ENCODE measurements at regions not wholly inside any gene's neighbourhood (a gene's known extent, or its start where the extent isn't known, plus 50 kb on each side); places are given as distances from the start of the nearest gene placed in this dataset.
"Not testable (repeated sequence)": the region's sequence is repeated elsewhere in the genome, so short reads cannot be mapped to it uniquely, and the experiment has no call there.

DNA sequence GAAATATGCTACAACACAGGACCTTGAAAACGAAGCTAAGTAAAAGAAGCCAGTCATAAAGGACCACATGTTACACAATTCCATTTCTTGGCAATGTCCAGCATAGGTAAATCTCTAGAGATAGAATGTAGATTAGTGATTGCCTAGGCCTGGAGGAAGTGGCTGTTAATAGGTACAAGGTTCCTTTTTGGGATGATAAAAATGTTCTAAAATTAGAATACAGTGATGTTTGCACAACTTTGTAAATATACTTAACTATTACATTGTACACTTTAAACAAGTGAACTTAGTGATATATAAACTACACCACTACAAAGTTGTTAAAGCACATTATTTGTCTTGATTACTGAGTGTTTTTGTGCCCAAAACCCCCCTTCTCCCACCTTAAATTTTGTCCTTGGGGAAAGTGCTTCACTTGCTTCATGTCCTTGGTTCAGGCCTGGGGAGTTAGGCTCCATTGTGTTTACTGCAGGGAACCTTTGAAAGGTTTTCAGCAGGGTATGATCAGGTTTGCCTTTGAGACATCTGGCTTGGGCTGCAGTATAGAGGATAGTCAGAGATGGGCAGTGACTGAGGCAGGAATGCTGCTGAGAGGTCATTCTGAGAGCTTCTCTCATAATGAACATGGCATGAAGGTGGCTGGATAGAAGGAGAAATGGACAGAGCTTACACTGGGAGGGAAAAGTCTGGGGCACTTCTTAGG lies 1052.6 kb downstream of the REEP3 start:
- FAIRE-seq (no peak), DNase-seq (ENCODE audit: extremely low spot score, insufficient read length, low read depth) (no peak)

DNA sequence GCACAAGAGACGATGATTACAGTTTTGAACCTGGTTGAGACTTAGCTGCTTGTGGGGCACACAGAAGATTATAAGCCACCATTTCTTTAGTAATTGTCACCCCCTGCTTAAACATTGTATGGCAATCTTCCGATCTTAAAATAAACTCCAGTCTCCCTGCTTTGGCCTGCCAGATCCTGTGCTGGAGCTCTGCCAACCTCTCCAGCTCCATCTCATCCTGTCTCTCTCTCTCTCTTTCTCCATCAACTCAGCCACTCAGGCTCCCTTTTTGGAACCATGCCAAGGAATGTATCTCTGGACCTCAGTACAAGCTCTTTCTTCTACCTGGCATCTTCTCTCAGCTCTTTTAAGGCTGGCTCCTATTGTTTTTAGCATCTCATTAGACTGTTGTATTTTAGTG lies 1053.2 kb downstream of the REEP3 start:
- no peak for FAIRE-seq
- no peak for DNase-seq (ENCODE audit: extremely low spot score, insufficient read length, low read depth)

DNA sequence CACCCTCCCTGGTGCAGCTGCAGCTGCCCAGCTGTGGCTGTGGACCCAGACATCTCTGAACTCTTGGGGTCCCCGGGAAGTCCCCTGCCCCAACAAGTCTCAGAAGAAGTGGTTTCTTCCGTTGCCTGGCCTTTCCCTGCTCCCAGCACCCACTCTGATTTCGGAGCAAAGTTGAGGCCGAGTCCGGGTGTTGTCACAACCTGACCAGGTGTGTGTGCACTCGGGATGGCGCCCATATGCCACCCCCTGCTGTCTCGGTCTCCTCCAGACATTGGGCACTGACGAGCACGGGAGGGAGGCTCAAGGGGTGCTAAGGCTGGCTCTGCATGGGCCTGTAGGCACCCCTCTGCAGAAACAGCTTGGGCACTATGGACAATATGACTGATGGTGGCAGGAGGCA lies 1055.3 kb downstream of the REEP3 start:
- no peak for FAIRE-seq
- DNase-seq (ENCODE audit: extremely low spot score, insufficient read length, low read depth): no peak

DNA sequence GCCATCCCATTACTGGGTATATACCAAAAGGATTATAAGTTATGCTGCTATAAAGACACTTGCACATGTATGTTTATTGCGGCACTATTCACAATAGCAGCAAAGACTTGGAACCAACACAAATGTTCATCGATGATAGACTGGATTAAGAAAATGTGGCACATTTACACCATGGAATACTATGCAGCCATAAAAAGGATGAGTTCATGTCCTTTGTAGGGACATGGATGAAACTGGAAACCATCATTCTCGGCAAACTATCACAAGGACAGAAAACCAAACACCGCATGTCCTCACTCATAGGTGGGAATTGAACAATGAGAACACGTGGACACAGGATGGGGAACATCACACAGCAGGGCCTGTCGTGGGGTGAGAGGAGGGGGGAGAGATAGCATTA lies 1057.6 kb downstream of the REEP3 start:
- not testable (repeated sequence) for DNase-seq (ENCODE audit: extremely low spot score, insufficient read length, low read depth); FAIRE-seq

DNA sequence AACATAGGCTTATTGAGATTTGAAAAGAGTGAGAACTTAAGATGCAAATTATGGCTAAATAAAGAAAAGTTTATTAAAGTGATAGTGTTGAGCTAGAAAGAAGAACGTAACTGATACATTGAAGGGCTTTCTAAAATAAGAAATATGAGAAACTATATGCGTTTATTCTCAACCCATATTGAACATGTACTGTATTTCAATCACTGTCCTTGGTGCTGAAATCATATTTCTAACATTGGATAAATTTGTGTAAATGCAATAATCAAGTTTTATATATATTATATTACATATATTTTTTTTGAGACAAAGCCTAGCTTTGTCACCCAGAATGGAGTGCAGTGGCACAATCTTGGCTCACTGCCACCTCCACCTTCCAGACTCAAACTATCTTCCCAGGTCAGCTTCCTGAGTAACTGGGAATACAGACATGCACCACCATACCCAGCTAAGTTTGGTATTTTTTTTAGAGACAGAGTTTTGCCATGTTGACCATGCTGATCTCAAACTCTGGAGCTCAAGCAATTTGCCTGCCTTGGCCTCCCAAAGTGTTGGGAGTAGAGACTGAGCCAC lies 1065.8 kb downstream of the REEP3 start:
- DNase-seq (ENCODE audit: extremely low spot score, insufficient read length, low read depth): no peak
- FAIRE-seq: no peak

DNA sequence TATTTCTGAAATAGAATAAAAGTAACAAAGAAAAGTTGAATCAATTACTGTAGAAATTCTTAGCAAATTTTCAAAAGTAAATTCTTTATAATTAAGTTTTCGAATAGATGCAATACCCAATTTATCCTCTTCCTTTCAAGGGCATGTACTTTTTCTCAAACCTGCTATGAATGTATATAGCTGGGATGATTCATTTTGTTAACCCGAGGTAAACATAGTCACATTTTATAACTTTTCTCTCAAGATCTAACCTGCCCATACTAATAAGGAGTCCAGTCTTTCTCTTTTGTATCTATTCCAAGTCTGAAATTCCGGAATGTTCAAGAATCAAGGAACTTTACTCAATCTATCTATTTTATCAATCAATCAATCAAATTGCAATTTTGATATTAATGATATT lies 1072.9 kb downstream of the REEP3 start:
- FAIRE-seq (no peak), DNase-seq (ENCODE audit: extremely low spot score, insufficient read length, low read depth) (no peak)

DNA sequence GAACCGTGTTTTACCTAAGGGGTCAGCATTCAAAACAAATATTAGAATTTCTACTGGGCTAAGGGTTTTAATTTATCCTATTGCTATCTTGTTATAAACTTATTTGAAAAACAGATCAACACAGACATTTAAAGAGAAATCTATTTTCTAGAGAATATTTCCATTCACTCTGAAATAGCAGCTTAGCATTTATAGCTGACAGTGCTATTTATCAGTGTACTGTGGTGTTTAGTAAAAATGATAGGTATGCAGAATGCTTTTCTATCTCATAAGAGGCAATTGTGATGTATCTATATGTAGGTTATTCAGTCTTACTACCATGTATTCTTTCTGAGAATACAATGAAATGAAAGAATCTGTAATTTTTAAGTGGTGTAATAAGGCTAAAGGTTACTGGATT lies 1077.4 kb downstream of the REEP3 start:
- FAIRE-seq: no peak
- no peak for DNase-seq (ENCODE audit: extremely low spot score, insufficient read length, low read depth)

DNA sequence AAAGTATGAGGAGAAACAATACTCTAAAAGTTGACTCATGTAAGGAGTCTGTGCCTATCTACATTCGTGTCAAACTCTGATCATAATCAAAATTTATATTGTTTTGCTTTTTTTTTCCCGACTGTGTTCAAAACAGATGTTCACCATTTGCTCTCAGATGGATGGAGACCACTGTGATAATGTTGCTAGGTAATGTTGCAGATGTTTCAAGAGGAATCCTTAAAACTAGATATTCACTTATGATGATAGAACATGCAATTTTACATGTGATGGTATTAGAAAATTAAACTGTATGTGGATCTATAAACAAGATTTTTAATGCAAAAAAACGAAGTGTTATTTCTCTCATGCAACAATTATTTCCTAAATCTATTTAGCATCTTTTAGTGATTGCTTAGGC lies 1080.1 kb downstream of the REEP3 start:
- FAIRE-seq (no peak), DNase-seq (ENCODE audit: extremely low spot score, insufficient read length, low read depth) (no peak)

DNA sequence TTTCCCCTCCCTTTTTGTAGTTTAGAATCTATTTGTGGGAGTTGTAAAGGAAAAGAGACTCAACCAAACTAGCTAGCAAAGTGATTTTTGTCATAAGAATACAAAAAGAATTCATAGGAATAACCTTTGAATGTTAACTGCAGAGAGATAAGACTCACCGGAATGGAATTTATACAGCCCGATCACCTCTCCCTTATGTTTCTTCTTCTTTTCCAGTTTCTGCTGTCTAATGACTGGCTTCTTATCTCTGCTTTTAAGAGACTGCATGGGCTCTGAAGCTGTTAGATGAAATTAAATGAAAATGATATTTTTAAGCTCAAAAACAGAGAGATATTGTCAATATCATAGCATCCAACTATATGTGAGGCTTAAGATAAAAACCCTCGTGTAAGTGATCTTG lies 1095.9 kb downstream of the REEP3 start:
- DNase-seq (ENCODE audit: extremely low spot score, insufficient read length, low read depth) (no peak), FAIRE-seq (no peak)

DNA sequence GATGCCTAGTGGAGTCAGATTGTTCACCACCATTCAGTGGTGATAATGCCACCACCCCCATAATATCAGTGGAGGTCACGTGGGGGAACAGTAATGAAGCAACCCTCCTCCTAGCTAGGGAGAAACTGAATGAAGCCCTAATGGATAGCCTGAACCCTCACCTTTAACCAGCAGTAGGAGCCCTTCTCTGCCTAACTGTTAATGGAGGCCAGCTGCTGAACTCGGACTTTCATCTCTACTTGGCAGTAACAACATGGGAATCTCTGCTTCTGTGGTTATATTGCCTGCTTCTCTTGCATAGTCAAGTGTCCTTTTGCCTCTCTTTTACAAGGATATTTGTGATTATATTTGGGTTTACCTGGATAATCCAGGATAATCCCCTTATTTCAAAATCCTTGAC lies 1097.9 kb downstream of the REEP3 start:
- FAIRE-seq: no peak
- DNase-seq (ENCODE audit: extremely low spot score, insufficient read length, low read depth): no peak

DNA sequence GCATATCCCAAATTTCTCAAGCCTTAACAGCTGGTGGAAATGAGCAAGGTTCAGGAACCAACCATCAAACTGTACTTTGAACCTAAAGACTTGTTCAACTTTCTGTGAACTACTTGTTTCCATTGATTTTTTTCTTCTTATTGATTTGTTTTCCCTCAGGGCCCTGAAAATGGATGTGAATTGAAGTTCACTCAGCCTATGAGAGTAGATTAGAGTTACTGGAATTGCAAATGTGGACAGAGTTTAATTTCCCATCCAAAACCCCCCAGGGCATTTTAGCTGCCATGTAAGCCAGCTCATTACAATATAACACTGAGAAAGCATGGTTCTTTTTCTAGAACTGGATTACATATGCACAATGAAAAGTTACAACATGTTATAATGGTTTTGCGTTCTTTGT lies 1105.7 kb downstream of the REEP3 start:
- FAIRE-seq (no peak), DNase-seq (ENCODE audit: extremely low spot score, insufficient read length, low read depth) (no peak)

DNA sequence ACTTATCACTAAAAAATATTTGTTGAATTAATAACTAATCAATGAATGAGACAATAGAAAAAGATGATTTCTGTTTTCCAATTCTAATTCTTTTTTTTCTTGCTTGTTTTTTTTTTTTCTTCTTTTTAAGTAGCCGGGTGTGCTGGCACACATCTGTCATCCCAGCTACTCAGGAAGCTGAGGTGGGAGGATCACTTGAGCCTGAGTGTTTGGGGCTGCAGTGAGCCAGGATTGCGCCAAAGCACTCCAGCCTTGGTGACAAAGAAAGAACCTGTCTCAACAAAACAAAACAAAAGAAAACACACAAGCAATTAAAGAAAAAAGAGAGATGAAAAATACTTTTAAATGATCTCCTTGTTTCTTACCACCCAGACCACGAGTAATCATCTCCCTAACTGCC lies 1109.3 kb downstream of the REEP3 start:
- DNase-seq (ENCODE audit: extremely low spot score, insufficient read length, low read depth): no peak
- FAIRE-seq: no peak

DNA sequence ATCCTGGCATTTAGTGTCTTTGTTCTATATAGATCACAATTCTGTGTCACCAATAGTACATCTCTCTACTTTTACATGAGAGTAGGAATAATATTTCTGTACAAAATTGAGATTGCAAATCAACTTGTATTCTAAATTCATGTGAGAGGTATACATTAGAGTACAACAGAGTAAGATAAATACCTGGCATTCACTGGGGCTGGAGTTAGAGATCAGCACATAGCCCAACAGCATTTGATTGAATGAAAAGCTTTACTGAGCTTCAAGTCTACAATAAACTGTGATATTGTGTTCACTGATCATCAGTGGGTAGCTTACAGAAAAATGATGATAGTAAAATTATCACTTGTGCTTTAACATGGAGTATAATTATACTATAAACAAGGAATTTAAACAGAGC lies 1114.7 kb downstream of the REEP3 start:
- DNase-seq (ENCODE audit: extremely low spot score, insufficient read length, low read depth) (no peak), FAIRE-seq (no peak)

DNA sequence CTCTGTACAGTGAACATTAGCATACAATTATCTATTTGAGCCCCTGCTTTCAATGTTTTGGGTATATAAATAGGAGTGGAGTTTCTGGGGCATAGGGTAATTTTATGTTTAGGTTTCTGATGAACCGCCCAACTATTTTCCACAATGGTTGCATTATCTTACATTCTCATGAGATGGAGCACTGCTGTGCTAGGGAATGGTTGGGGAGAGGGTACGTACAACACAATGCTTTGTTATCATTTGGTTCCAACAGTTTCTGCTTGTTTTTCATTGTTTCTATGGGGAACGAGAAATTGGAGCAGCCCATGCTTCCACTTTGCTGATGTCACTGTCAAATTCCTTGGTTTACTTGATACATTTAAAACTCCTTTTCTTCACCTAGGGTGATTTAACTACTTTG lies 1115.3 kb downstream of the REEP3 start:
- DNase-seq (ENCODE audit: extremely low spot score, insufficient read length, low read depth): no peak
- FAIRE-seq: no peak

DNA sequence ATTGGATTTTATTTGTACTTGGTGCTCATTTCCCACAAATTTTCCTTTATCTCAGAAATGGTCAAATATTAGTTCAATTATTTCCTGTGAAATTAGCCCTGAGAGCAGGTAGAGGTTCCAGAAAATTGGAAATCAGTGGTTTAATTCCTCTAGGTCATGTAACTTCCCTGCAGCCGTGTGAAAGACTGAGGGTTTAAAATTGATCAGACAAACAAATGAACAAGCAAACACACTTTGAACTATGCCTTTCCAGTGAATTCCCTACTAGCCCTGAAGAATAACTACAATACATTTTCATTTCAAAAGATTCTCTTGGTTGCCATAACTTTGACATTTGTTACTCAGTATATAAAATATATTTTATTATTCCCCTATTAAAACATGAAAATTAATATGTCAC lies 1116.7 kb downstream of the REEP3 start:
- FAIRE-seq (no peak), DNase-seq (ENCODE audit: extremely low spot score, insufficient read length, low read depth) (no peak)

DNA sequence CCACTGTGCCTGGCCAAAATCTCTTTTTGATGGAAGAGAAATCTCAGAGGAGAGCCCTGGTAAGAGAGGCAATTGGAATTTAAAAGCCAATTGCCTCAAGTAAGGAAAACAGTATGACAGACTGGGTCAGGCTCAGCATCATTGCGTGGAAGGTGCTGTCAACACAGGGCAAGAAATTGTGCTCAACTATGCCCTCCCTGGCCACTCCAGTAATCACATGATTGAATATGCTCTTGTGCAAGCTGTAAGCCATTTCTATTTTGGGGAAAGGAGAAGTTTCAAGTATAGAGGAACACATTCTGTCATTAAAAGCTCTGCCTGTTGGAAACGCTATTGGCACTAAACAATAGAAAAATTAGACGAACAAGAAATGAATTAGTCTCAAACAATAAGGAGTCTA lies 1127.7 kb downstream of the REEP3 start:
- FAIRE-seq: no peak
- DNase-seq (ENCODE audit: extremely low spot score, insufficient read length, low read depth): no peak

DNA sequence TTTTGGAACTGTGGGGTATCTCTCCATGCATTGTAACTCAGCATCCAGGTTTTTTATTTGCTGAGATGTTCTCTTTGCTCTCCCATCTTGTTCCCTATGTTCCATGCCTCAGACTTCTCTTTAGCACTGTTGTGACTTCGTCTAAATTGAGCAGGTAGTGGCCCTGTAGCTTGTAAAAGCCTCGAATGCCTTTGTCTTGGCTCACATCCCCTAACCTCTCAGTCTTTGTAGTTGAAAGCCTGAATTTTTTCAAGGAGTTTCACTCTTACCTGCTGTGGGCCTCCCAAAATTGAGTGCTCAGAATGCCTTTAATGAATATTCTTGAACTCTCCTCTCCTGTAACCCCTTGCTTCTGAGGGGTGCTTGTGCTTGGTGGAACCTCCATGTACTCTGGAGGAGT lies 1137.3 kb downstream of the REEP3 start:
- FAIRE-seq: no peak

DNA sequence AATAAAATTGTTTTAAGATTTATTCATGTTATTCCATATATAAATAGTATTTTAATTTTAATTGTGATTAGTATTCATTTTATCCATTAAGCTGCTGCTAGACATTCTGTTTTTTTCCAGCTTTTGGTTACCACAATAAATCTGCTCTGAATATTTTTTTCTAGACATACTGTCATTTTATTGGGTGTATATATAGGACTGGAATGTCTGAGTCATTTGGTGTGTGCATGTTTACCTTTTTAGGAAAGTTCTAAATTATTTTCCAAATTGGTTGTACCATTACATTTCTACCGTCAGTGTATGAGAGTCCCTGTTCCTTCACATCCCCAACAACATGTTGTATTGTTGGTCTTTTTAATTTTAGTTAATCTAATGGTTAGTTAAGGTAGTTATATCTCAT lies 1138.1 kb downstream of the REEP3 start:
- no peak for FAIRE-seq
- DNase-seq (ENCODE audit: extremely low spot score, insufficient read length, low read depth): no peak

More for the DNA sequence above, 1137.3 kb downstream of the REEP3 start:
- DNase-seq (ENCODE audit: extremely low spot score, insufficient read length, low read depth): no peak

DNA sequence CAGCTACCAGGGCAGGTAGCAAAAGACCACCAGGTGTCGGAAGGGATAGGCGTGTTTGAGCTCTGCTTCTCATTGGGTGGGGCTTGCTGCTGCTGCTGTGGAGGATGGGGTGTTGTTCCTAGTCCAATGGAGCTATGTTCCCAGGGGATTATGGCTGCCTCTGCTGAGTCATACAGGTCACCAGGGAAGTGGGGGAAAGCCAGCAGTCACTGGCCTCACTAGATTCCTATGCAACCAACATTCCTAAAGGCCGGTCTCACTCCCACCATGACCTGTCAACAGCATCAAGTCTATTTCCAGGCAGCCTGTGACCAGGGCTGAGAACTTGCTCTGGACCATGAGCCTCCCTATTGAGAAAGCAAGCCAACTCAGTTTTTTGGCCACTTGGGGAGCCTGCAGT lies 1160.8 kb downstream of the REEP3 start:
- FAIRE-seq (no peak), DNase-seq (ENCODE audit: extremely low spot score, insufficient read length, low read depth) (no peak)

DNA sequence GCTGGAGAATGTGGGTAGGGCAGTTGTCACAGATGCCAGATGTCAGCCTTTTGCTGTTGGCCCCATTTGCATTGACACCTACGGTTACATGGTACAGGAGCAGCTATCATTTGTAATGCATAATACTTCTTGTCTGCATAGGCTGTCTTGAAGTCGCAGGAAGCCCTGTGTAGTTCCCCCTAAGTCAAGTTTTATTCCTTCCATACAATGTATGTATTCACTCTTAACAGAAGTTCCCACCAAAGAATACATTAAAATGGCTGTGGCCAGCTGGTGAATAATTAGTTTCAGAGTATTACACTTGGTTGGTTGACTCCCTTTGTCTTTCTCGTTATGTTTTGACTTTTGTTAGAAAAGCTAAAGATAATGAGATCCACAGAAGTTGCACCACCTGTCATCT lies 1169.0 kb downstream of the REEP3 start:
- DNase-seq (ENCODE audit: extremely low spot score, insufficient read length, low read depth) (no peak), FAIRE-seq (no peak)

DNA sequence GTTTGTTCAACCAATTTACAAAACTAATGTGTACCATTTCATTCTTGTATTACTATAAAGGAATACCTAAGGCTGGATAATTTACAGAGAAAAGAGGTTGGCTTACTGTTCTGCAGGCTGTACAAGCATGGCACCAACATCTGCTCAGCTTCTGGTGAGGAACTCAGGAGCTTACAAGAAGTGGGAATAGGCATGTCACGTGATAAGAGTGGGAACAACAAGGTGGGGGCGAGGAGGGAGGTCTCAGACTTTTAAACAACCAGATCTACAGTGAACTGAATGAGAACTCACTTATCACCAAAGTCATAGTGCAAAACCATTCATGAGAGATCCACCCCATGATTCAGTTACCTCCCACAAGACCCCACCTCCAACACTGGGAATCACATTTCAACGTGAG lies 1178.0 kb downstream of the REEP3 start:
- FAIRE-seq (no peak), DNase-seq (ENCODE audit: extremely low spot score, insufficient read length, low read depth) (no peak)

DNA sequence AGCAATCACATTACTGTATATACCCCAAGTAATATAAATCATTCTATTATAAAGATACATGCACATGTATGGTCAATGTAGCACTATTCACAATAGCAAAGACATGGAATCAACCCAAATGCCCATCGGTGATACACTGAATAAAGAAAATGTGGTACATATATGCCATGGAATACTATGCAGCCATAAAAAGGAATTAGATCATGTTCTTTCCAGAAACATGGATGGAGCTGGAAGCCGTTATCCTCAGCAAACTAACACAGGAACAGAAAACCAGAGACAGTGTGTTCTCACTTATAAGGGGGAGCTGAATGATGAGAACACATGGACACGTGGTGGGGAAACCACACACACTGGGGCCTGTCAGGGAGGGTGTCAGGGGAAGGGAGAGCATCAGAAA lies 1180.9 kb downstream of the REEP3 start:
- FAIRE-seq; DNase-seq (ENCODE audit: extremely low spot score, insufficient read length, low read depth): not testable (repeated sequence)
